ENCODE measurements at regions not wholly inside any gene's neighbourhood (a gene's known extent, or its start where the extent isn't known, plus 50 kb on each side); places are given as distances from the start of the nearest gene placed in this dataset.

DNA sequence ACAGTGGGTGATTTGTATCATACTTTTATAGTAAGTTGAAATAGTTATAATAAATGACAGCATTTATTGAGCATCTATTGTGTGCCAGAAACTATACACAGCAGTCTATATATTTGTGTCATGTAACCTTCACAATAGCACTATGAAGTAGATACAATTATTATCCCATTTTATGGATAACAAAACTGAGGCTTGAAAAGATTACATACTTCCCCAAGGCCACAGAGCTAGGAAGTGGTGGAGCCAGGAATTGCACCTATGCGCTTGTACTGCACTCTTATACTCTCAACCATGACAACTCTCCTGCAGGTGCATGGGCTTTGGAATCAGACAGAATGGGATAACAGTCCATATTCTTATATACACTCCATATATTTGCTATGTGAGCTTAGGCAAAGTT lies 110.6 kb upstream of the SOX5 start:
- intact Hi-C loops (cut with DNase I; ENCODE audit: low total_unique reads) = no loop called here
- H3K36me3 ChIP-seq = no peaks in the 10 kb centered on the region
- H3K27me3 ChIP-seq (replicated peaks in 1 of 7) = no peaks in the 10 kb centered on the region
- DNase-seq = no peak
- whole genome bisulfite sequencing, 5 donors = 90 to 100% (median 97%) methylated on average over 1 of the region's 1 CpG
- H3K4me1 ChIP-seq = no peaks in the 10 kb centered on the region
- no peaks in the 10 kb centered on the region for H3K9me3 ChIP-seq
- no peak overlapping the region for H3K4me3 ChIP-seq
- no peak overlapping the region for H3K27ac ChIP-seq
- no peak for TF ChIP-seq POLR2AphosphoS5 (IDR thresholded peaks at IDR 0.05)
- TF ChIP-seq, protein P1, sequence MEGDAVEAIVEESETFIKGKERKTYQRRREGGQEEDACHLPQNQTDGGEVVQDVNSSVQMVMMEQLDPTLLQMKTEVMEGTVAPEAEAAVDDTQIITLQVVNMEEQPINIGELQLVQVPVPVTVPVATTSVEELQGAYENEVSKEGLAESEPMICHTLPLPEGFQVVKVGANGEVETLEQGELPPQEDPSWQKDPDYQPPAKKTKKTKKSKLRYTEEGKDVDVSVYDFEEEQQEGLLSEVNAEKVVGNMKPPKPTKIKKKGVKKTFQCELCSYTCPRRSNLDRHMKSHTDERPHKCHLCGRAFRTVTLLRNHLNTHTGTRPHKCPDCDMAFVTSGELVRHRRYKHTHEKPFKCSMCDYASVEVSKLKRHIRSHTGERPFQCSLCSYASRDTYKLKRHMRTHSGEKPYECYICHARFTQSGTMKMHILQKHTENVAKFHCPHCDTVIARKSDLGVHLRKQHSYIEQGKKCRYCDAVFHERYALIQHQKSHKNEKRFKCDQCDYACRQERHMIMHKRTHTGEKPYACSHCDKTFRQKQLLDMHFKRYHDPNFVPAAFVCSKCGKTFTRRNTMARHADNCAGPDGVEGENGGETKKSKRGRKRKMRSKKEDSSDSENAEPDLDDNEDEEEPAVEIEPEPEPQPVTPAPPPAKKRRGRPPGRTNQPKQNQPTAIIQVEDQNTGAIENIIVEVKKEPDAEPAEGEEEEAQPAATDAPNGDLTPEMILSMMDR (IDR thresholded peaks at IDR 0.05 in 8 of 11, conservative IDR thresholded peaks at IDR 0.05 in 3 of 11) = no peak
- no peak for TF ChIP-seq POLR2A (IDR thresholded peaks at IDR 0.05)

DNA sequence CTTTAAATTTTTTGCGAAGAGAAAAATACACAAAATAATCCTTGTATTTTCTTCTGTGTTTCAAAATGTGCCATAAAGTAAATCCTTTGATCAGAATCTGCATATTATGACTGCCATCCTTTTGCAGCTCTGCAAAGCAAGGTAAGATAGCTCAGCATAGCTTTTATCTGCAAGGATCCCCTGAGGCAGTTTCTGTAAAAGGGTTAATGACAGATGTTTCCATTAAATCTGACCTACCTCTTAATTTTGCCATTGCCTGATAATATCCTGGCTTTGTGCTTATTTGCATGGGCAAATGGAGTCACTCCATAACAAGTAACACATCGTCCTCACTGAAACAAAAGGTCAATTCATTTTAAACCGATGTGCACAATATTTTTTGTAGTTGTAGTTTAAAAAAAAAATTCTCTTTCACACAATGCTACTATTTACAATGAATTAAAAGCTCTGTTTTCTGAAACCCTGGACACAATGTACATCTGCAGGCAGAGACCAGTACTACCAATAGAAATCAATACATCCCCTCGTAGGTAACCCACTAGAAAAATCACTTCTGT lies 108.5 kb upstream of the SOX5 start:
- Histone ChIP-seq H3K36me3 (no peaks in the 10 kb centered on the region), H3K27me3 (replicated peaks in 1 of 7) (no peaks in the 10 kb centered on the region), H3K9me3 (no peaks in the 10 kb centered on the region), H3K27ac (no peak overlapping the region), H3K4me1 (no peaks in the 10 kb centered on the region), H3K4me3 (no peak overlapping the region)
- TF ChIP-seq POLR2AphosphoS5 (IDR thresholded peaks at IDR 0.05) (no peak), POLR2A (IDR thresholded peaks at IDR 0.05) (no peak)
- TF ChIP-seq, protein P1 (IDR thresholded peaks at IDR 0.05 in 8 of 11, conservative IDR thresholded peaks at IDR 0.05 in 3 of 11) = no peak
- DNase-seq = no peak
- WGBS, 5 donors = 74 to 94% (median 85%) methylated on average over 4 of the region's 4 CpGs
- intact Hi-C loops (cut with DNase I; ENCODE audit: low total_unique reads) = no loop called here

DNA sequence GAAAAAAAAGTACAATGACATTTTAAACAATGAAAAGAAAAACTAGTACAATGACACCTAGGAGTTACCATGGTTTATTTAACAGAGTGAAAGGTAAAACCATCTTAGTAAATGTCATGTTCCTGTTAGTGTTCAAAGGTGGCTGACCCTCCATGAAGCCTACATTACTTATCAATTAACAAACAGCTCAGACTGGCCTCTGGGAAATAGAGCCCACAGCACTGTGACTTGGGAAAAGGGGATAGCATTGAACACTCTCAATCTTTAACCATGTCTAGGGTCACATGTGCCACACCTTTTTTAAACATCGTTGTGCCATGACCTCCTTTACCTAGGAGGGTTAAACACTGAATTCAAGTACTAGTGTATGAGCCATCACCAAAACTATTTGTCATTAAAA lies 106.3 kb upstream of the SOX5 start:
- Histone ChIP-seq H3K9me3 (no peaks in the 10 kb centered on the region), H3K4me3 (no peak overlapping the region), H3K4me1 (no peaks in the 10 kb centered on the region), H3K27ac (no peak overlapping the region), H3K36me3 (no peaks in the 10 kb centered on the region), H3K27me3 (replicated peaks in 1 of 7) (no peaks in the 10 kb centered on the region)
- intact Hi-C loops (cut with DNase I; ENCODE audit: low total_unique reads) = no loop called here
- no peak for DNase-seq
- no peak for TF ChIP-seq POLR2AphosphoS5 (IDR thresholded peaks at IDR 0.05)
- TF ChIP-seq POLR2A (IDR thresholded peaks at IDR 0.05) = no peak
- TF ChIP-seq, protein P1 (IDR thresholded peaks at IDR 0.05 in 8 of 11, conservative IDR thresholded peaks at IDR 0.05 in 3 of 11) = no peak
- 76 to 89% (median 82%) methylated on average over 1 of the region's 1 CpG for WGBS, 5 donors

DNA sequence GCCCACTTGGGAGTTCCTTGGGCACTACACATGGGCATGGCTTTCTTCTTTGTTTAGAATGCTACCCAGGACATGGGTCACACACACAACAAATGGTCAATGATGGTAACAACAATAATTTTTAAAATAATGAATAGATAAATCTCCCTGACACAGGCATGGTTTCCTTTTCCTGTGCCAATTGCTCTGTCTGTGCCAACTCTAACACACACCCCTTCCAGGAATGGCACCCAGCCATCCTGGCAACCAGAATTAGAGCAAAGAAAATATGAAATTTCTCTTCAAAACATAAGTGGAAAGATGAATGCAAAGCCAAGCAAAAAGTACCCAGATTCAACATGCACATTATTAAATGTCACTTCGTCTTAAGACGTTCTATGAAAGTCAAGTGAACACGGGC lies 104.9 kb upstream of the SOX5 start:
- no peaks in the 10 kb centered on the region for H3K9me3 ChIP-seq
- H3K36me3 ChIP-seq = no peaks in the 10 kb centered on the region
- H3K4me1 ChIP-seq = no peaks in the 10 kb centered on the region
- H3K27ac ChIP-seq = no peak overlapping the region
- intact Hi-C loops (cut with DNase I; ENCODE audit: low total_unique reads) = no loop called here
- 55 to 87% (median 74%) methylated on average over 3 of the region's 3 CpGs for WGBS, 5 donors
- no peak overlapping the region for H3K4me3 ChIP-seq
- TF ChIP-seq POLR2A (IDR thresholded peaks at IDR 0.05) (no peak), POLR2AphosphoS5 (IDR thresholded peaks at IDR 0.05) (peak in 1 of 3 donors; percentile 67)
- no peak for DNase-seq
- H3K27me3 ChIP-seq (replicated peaks in 1 of 7) = no peaks in the 10 kb centered on the region

DNA sequence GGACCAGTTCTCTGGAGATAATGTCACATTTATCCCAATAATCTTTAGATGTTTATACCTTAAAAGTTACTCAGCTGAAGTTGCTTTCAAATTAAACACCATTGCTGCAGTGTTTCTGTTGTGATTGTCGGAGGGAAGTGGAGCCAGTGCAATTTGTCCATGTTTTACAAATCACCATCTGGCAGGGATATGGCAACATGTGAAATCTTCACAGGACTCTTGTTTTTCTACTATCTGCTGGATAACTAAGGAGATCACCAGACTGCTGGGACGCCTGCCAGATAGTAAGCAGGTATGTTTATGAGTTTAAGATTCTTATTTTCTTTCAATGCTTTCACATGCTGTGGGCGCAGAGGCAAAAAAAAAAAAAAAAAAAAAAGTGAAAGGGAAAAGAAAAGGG lies 100.3 kb upstream of the SOX5 start:
- intact Hi-C loops (cut with DNase I; ENCODE audit: low total_unique reads) = no loop called here
- no peak overlapping the region for H3K4me3 ChIP-seq
- H3K9me3 ChIP-seq = peaks cover 0 to 12% (median 6%) of the 10 kb centered on the region in 8 donors
- H3K36me3 ChIP-seq = no peaks in the 10 kb centered on the region
- WGBS, 5 donors = 86 to 97% (median 89%) methylated on average over 3 of the region's 3 CpGs
- H3K4me1 ChIP-seq = peaks cover 0 to 7% (median 1%) of the 10 kb centered on the region in 6 donors
- no peak overlapping the region for H3K27ac ChIP-seq
- no peak for DNase-seq
- no peak for TF ChIP-seq POLR2A (IDR thresholded peaks at IDR 0.05)
- TF ChIP-seq POLR2AphosphoS5 (IDR thresholded peaks at IDR 0.05) = no peak
- TF ChIP-seq, protein P1 (IDR thresholded peaks at IDR 0.05 in 8 of 11, conservative IDR thresholded peaks at IDR 0.05 in 3 of 11) = no peak
- H3K27me3 ChIP-seq (replicated peaks in 1 of 7) = no peaks in the 10 kb centered on the region

All from spleen (tissue), 11 donors.